PC-3 (cell line): ENCODE measurements at regions not wholly inside any gene's neighbourhood (a gene's known extent, or its start where the extent isn't known, plus 50 kb on each side); places are given as distances from the start of the nearest gene placed in this dataset.

Source experiments
- EZH2 ChIP-seq: fragments of 300-600 bp; sonication (generic); IDR thresholded peaks from one replicate; pipeline ENCODE4 v1.6.1; 2017; ENCODE audit warnings: antibody characterized with exemption, mild to moderate bottlenecking, low read length; ENCODE audit not compliant: unreplicated experiment
- TF ChIP-seq, protein P1 (sequence below): fragments of 300-600 bp; sonication (generic); conservative IDR thresholded peaks from 2 replicates; pipeline ENCODE4 v1.5.1; 2017; ENCODE audit warnings: antibody characterized with exemption, low read depth, mild to moderate bottlenecking, low read length

DNA sequence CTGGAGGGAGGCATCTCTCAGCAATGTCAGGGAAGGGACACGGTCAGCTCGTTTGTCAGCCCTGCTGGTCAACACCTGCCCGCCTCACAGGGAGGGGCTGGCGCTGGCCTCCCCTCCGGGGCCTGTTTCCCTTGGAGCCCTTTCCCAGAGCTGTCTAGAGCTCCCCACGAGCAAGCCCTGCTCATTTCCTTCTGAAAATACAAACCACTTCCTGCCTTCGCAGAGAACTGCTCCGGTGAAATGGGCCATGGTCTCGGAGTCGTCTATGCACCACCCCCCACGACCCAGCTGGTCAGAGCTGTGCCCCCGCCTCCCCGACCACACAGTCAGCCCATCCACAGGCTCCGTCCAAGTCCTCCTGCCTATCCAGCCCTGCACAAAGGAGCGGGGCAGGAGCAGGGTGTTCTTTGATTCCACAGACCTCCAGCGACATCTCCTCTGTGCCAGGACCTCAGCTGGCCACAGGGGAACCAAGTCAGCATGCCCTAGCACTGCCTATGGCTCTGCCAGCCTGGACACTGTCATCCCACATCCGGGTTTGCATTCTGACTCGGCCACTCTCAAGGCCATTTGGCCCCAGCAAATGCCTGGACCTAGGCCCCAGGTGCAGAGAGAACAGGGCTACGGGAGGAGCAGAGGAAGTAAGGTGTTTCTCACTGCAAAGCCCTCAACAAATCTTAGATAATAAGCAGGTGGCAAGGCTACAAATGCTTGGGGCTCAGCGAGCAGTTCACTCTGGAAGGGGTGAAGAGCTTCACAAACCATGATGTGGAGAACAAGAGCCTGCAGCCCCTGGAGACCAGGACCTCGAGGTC lies 82.1 kb upstream of the WNT11 start:
- TF ChIP-seq EZH2: no peak
- TF ChIP-seq, protein P1, sequence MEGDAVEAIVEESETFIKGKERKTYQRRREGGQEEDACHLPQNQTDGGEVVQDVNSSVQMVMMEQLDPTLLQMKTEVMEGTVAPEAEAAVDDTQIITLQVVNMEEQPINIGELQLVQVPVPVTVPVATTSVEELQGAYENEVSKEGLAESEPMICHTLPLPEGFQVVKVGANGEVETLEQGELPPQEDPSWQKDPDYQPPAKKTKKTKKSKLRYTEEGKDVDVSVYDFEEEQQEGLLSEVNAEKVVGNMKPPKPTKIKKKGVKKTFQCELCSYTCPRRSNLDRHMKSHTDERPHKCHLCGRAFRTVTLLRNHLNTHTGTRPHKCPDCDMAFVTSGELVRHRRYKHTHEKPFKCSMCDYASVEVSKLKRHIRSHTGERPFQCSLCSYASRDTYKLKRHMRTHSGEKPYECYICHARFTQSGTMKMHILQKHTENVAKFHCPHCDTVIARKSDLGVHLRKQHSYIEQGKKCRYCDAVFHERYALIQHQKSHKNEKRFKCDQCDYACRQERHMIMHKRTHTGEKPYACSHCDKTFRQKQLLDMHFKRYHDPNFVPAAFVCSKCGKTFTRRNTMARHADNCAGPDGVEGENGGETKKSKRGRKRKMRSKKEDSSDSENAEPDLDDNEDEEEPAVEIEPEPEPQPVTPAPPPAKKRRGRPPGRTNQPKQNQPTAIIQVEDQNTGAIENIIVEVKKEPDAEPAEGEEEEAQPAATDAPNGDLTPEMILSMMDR: no peak
